Ovary (tissue), 3 donors: ENCODE measurements at regions not wholly inside any gene's neighbourhood (a gene's known extent, or its start where the extent isn't known, plus 50 kb on each side); places are given as distances from the start of the nearest gene placed in this dataset.

ENCODE experiments used
- EP300 ChIP-seq: sonication (generic); formaldehyde crosslinking; IDR thresholded peaks from one replicate; pipeline ENCODE4 v1.6.1; 2017; ENCODE audit warnings: antibody characterized with exemption
- TF ChIP-seq, protein P1 (sequence below), 3 donors: fragments of 450-650 bp in 2 of 3; fragments of 200-600 bp in 1 of 3; IDR thresholded peaks; one replicate each; pipeline versions ENCODE4 v1.5.1 to v1.8.0; 2016 to 2022; ENCODE audit warnings: antibody characterized with exemption in 3 of 3, mild to moderate bottlenecking in 1 of 3
- donor health status: DM: no; HTN: no; CAD: no.

DNA sequence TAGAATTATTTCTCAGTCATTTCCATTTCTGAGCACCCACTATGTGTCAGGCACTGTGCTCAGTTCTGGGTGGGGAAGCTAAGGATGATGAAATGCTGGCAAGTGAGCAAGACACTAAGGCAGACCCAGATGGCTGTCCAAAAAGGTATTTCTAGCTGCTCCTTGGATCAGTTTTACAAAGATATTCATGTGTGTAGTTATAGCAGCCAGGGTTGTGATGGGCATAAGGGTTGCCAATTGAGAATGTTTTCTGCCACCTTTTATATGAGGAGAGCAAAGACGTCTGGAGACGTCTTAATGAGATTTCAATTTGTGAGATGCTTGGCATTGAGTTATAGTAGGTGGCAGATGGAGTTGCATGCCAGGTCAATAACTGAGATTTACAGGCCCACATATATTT, 197.1 kb upstream of the RASGRP1 start:
- TF ChIP-seq, protein P1, sequence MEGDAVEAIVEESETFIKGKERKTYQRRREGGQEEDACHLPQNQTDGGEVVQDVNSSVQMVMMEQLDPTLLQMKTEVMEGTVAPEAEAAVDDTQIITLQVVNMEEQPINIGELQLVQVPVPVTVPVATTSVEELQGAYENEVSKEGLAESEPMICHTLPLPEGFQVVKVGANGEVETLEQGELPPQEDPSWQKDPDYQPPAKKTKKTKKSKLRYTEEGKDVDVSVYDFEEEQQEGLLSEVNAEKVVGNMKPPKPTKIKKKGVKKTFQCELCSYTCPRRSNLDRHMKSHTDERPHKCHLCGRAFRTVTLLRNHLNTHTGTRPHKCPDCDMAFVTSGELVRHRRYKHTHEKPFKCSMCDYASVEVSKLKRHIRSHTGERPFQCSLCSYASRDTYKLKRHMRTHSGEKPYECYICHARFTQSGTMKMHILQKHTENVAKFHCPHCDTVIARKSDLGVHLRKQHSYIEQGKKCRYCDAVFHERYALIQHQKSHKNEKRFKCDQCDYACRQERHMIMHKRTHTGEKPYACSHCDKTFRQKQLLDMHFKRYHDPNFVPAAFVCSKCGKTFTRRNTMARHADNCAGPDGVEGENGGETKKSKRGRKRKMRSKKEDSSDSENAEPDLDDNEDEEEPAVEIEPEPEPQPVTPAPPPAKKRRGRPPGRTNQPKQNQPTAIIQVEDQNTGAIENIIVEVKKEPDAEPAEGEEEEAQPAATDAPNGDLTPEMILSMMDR (IDR thresholded peaks at IDR 0.05), result no peak
- no peak for TF ChIP-seq EP300
